T-helper 1 cell (primary cell): ENCODE measurements at regions not wholly inside any gene's neighbourhood (a gene's known extent, or its start where the extent isn't known, plus 50 kb on each side); places are given as distances from the start of the nearest gene placed in this dataset.
"Not testable (repeated sequence)": the region's sequence is repeated elsewhere in the genome, so short reads cannot be mapped to it uniquely, and the experiment has no call there.

Experiments
- DNase-seq, 5 donors: peaks; one replicate each; pipeline ENCODE4 v3.0.0-alpha.2; 2012 to 2020

GRCh38 chr6:16902502-16902901, 141.2 kb upstream of the ATXN1 start:
- no peak for DNase-seq

- no peak for DNase-seq
Measured at GRCh38 chr6:16901782-16902181, 140.5 kb upstream of the ATXN1 start.

- DNase-seq = no peak
Measured at GRCh38 chr6:16901306-16901705, 140.0 kb upstream of the ATXN1 start.

- DNase-seq = no peak
Measured at GRCh38 chr6:16898640-16899396, 137.6 kb upstream of the ATXN1 start.

- no peak for DNase-seq
Measured at GRCh38 chr6:16897669-16898068, 136.4 kb upstream of the ATXN1 start.

GRCh38 chr6:16894301-16894700, 133.0 kb upstream of the ATXN1 start:
- no peak for DNase-seq

- not testable (repeated sequence) for DNase-seq
Measured at GRCh38 chr6:16891110-16891509, 129.8 kb upstream of the ATXN1 start.

GRCh38 chr6:16885411-16886160, 124.3 kb upstream of the ATXN1 start:
- no peak for DNase-seq

GRCh38 chr6:16884526-16884925, 123.3 kb upstream of the ATXN1 start:
- no peak for DNase-seq

- DNase-seq = no peak
Measured at GRCh38 chr6:16883414-16883813, 122.2 kb upstream of the ATXN1 start.

GRCh38 chr6:16882230-16882629, 121.0 kb upstream of the ATXN1 start:
- DNase-seq = no peak

- DNase-seq = not testable (repeated sequence)
Measured at GRCh38 chr6:16876852-16877251, 115.6 kb upstream of the ATXN1 start.

- no peak for DNase-seq
Measured at GRCh38 chr6:16876201-16876600, 114.9 kb upstream of the ATXN1 start.

GRCh38 chr6:16873698-16874097, 112.4 kb upstream of the ATXN1 start:
- no peak for DNase-seq

- DNase-seq = no peak
Measured at GRCh38 chr6:16872543-16873235, 111.4 kb upstream of the ATXN1 start.

- no peak for DNase-seq
Measured at GRCh38 chr6:16871047-16871446, 109.8 kb upstream of the ATXN1 start.

GRCh38 chr6:16868968-16869367, 107.7 kb upstream of the ATXN1 start:
- no peak for DNase-seq

GRCh38 chr6:16857969-16858592, 96.8 kb upstream of the ATXN1 start:
- no peak for DNase-seq

- no peak for DNase-seq
Measured at GRCh38 chr6:16855460-16855859, 94.2 kb upstream of the ATXN1 start.

GRCh38 chr6:16854986-16855385, 93.7 kb upstream of the ATXN1 start:
- DNase-seq = peak in 1 of 5 donors; percentile 54

- DNase-seq = no peak
Measured at GRCh38 chr6:16852671-16853070, 91.4 kb upstream of the ATXN1 start.

- peak in 1 of 5 donors; percentile 35 for DNase-seq
Measured at GRCh38 chr6:16851758-16852157, 90.5 kb upstream of the ATXN1 start.

- no peak for DNase-seq
Measured at GRCh38 chr6:16851044-16851540, 89.8 kb upstream of the ATXN1 start.
